Liver (tissue), 8 donors: ENCODE measurements at regions not wholly inside any gene's neighbourhood (a gene's known extent, or its start where the extent isn't known, plus 50 kb on each side); places are given as distances from the start of the nearest gene placed in this dataset.

Experiments used
- DNase-seq: peaks from one replicate; pipeline ENCODE4 v3.0.0-alpha.2; 2017; ENCODE audit warnings: low spot score
- H3K27ac ChIP-seq, 2 donors: one replicate each; pipeline ENCODE4 v1.7.0; 2013; ENCODE audit warnings: inconsistent platforms in 2 of 2, low read length in 2 of 2, control low read depth in 1 of 2, low read depth in 1 of 2, mild to moderate bottlenecking in 1 of 2
- H3K27me3 ChIP-seq, 4 donors: one replicate each; pipeline versions ENCODE4 v1.6.1 to v1.7.0; 2013; ENCODE audit warnings: low read length in 3 of 4, inconsistent platforms in 1 of 4, mild to moderate bottlenecking in 1 of 4, moderate library complexity in 1 of 4; ENCODE audit not compliant: control insufficient read depth in 4 of 4, insufficient read depth in 4 of 4
- H3K36me3 ChIP-seq, 4 donors: one replicate each; pipeline versions ENCODE4 v1.6.1 to v1.7.0; 2013; ENCODE audit warnings: low read length in 3 of 4, mild to moderate bottlenecking in 3 of 4, low read depth in 1 of 4, moderate library complexity in 1 of 4; ENCODE audit not compliant: control insufficient read depth in 4 of 4, insufficient read depth in 3 of 4
- H3K4me1 ChIP-seq, 4 donors: one replicate each; pipeline versions ENCODE4 v1.6.1 to v1.7.0; 2013; ENCODE audit warnings: low read length in 3 of 4, mild to moderate bottlenecking in 3 of 4, moderate library complexity in 1 of 4; ENCODE audit not compliant: control insufficient read depth in 4 of 4, insufficient read depth in 4 of 4
- H3K4me3 ChIP-seq, 3 donors: one replicate each; pipeline versions ENCODE4 v1.6.1 to v1.7.0; 2013; ENCODE audit warnings: low read length in 3 of 3, control low read depth in 1 of 3, low read depth in 1 of 3, mild to moderate bottlenecking in 1 of 3
- H3K9ac ChIP-seq, 2 donors: one replicate each; pipeline ENCODE4 v1.7.0; 2013; ENCODE audit warnings: low read length in 2 of 2, mild to moderate bottlenecking in 2 of 2, moderate library complexity in 2 of 2, control low read depth in 1 of 2, low read depth in 1 of 2
- H3K9me3 ChIP-seq, 4 donors: one replicate each; pipeline versions ENCODE4 v1.6.1 to v1.7.0; 2013; ENCODE audit warnings: low read length in 3 of 4; ENCODE audit not compliant: control insufficient read depth in 4 of 4
- EGR1 ChIP-seq, 2 donors: IDR thresholded peaks; 2 replicates each; pipeline ENCODE4 v1.6.1; 2016 to 2018; ENCODE audit warnings: antibody characterized with exemption in 2 of 2, low read depth in 2 of 2
- FOXA1 ChIP-seq: IDR thresholded peaks from 2 replicates; pipeline ENCODE4 v1.6.1; 2016; ENCODE audit warnings: antibody characterized with exemption
- FOXA2 ChIP-seq: IDR thresholded peaks from 2 replicates; pipeline ENCODE4 v1.6.1; 2016; ENCODE audit warnings: antibody characterized with exemption
- GABPA ChIP-seq, 2 donors: IDR thresholded peaks in 1 of 2; conservative IDR thresholded peaks in 1 of 2; 2 replicates each; pipeline ENCODE4 v1.6.1; 2016; ENCODE audit warnings: antibody characterized with exemption in 2 of 2, mild to moderate bottlenecking in 1 of 2, moderate library complexity in 1 of 2
- HNF4A ChIP-seq, 2 donors: conservative IDR thresholded peaks; 2 replicates each; pipeline ENCODE4 v1.6.1; 2016; ENCODE audit warnings: antibody characterized with exemption in 2 of 2, mild to moderate bottlenecking in 2 of 2
- HNF4G ChIP-seq: IDR thresholded peaks from 2 replicates; pipeline ENCODE4 v1.6.1; 2016; ENCODE audit warnings: antibody characterized with exemption
- JUND ChIP-seq, 2 donors: IDR thresholded peaks; 2 replicates each; pipeline ENCODE4 v1.6.1; 2016; ENCODE audit warnings: antibody characterized with exemption in 2 of 2
- MAX ChIP-seq: IDR thresholded peaks from 2 replicates; pipeline ENCODE4 v1.6.1; 2016; ENCODE audit warnings: antibody characterized with exemption
- NR2F2 ChIP-seq: IDR thresholded peaks from 2 replicates; pipeline ENCODE4 v1.6.1; 2016; ENCODE audit warnings: antibody characterized with exemption
- RAD21 ChIP-seq, 2 donors: IDR thresholded peaks; 2 replicates each; pipeline ENCODE4 v1.6.1; 2016; ENCODE audit warnings: antibody characterized with exemption in 2 of 2, mild to moderate bottlenecking in 2 of 2
- REST ChIP-seq: IDR thresholded peaks from 2 replicates; pipeline ENCODE4 v1.6.1; 2016; ENCODE audit warnings: antibody characterized with exemption, mild to moderate bottlenecking
- RXRA ChIP-seq, 2 donors: IDR thresholded peaks; 2 replicates each; pipeline ENCODE4 v1.6.1; 2017 to 2018; ENCODE audit warnings: antibody characterized with exemption in 2 of 2, mild to moderate bottlenecking in 1 of 2
- SP1 ChIP-seq: IDR thresholded peaks from 2 replicates; pipeline ENCODE4 v1.6.1; 2018; ENCODE audit warnings: antibody characterized with exemption, mild to moderate bottlenecking
- TAF1 ChIP-seq: conservative IDR thresholded peaks from 2 replicates; pipeline ENCODE4 v1.6.1; 2016; ENCODE audit warnings: antibody characterized with exemption, mild to moderate bottlenecking
- YY1 ChIP-seq: IDR thresholded peaks from 2 replicates; pipeline ENCODE4 v1.6.1; 2016; ENCODE audit warnings: antibody characterized with exemption, mild to moderate bottlenecking
- WGBS: extraction: QIAGEN DNeasy Blood & Tissue Kit; methylation state at CpG from one replicate; pipeline ENCODE4 v1.1.7; 2013; 5-methylcytosine and 5-hydroxymethylcytosine counted together
- TF ChIP-seq, protein P1 (sequence below): IDR thresholded peaks from 2 replicates; pipeline ENCODE4 v1.6.1; 2016; ENCODE audit warnings: antibody characterized with exemption
- TF ChIP-seq, protein P2 (sequence below): IDR thresholded peaks from 2 replicates; pipeline ENCODE4 v1.6.1; 2016; ENCODE audit warnings: antibody characterized with exemption
- TF ChIP-seq, protein P3 (sequence below): fragments of 150-350 bp; IDR thresholded peaks from 2 replicates; pipeline ENCODE4 v1.5.1; 2017; ENCODE audit warnings: improper control_type of control experiment, low read depth, low read length; ENCODE audit not compliant: missing input control
- donor health status: healthy.
- donor health status: healthy.
- donor health status: healthy.
- donor health status: healthy.
- donor health status: healthy.

- no peaks in the 10 kb centered on the region for H3K36me3 ChIP-seq
- no peaks in the 10 kb centered on the region for H3K9me3 ChIP-seq
- no peak for DNase-seq
- H3K27me3 ChIP-seq, result no peaks in the 10 kb centered on the region
- no peak overlapping the region for H3K27ac ChIP-seq
- H3K9ac ChIP-seq, result no peak overlapping the region
- TF ChIP-seq HNF4G, result no peak
- TF ChIP-seq FOXA2, result no peak
- TF ChIP-seq, protein P1, sequence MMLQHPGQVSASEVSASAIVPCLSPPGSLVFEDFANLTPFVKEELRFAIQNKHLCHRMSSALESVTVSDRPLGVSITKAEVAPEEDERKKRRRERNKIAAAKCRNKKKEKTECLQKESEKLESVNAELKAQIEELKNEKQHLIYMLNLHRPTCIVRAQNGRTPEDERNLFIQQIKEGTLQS, result no peak
- no peak for TF ChIP-seq SP1
- TF ChIP-seq NR2F2, result no peak
- no peak for TF ChIP-seq TAF1
- TF ChIP-seq, protein P2, sequence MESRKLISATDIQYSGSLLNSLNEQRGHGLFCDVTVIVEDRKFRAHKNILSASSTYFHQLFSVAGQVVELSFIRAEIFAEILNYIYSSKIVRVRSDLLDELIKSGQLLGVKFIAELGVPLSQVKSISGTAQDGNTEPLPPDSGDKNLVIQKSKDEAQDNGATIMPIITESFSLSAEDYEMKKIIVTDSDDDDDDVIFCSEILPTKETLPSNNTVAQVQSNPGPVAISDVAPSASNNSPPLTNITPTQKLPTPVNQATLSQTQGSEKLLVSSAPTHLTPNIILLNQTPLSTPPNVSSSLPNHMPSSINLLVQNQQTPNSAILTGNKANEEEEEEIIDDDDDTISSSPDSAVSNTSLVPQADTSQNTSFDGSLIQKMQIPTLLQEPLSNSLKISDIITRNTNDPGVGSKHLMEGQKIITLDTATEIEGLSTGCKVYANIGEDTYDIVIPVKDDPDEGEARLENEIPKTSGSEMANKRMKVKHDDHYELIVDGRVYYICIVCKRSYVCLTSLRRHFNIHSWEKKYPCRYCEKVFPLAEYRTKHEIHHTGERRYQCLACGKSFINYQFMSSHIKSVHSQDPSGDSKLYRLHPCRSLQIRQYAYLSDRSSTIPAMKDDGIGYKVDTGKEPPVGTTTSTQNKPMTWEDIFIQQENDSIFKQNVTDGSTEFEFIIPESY, result no peak
- no peak for TF ChIP-seq RXRA (IDR thresholded peaks at IDR 0.05)
- TF ChIP-seq, protein P3, sequence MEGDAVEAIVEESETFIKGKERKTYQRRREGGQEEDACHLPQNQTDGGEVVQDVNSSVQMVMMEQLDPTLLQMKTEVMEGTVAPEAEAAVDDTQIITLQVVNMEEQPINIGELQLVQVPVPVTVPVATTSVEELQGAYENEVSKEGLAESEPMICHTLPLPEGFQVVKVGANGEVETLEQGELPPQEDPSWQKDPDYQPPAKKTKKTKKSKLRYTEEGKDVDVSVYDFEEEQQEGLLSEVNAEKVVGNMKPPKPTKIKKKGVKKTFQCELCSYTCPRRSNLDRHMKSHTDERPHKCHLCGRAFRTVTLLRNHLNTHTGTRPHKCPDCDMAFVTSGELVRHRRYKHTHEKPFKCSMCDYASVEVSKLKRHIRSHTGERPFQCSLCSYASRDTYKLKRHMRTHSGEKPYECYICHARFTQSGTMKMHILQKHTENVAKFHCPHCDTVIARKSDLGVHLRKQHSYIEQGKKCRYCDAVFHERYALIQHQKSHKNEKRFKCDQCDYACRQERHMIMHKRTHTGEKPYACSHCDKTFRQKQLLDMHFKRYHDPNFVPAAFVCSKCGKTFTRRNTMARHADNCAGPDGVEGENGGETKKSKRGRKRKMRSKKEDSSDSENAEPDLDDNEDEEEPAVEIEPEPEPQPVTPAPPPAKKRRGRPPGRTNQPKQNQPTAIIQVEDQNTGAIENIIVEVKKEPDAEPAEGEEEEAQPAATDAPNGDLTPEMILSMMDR, result no peak
- TF ChIP-seq JUND (IDR thresholded peaks at IDR 0.05), result no peak
- no peak for TF ChIP-seq HNF4A (conservative IDR thresholded peaks at IDR 0.05)
- TF ChIP-seq FOXA1, result no peak
- no peak for TF ChIP-seq REST
- no peak for TF ChIP-seq RAD21 (IDR thresholded peaks at IDR 0.05)
- TF ChIP-seq YY1, result no peak
- H3K4me1 ChIP-seq, result peaks cover 0 to 8% (median 2%) of the 10 kb centered on the region in 4 donors
- 58% methylated on average over 10 of the region's 10 CpGs for WGBS
- H3K4me3 ChIP-seq, result no peak overlapping the region
Measured at GRCh38 chr18:26706911-26707351, 158.6 kb downstream of the AQP4 start.

GRCh38 chr18:26705757-26706156 is 157.4 kb upstream of the KCTD1 start:
- peaks cover 0 to 8% (median 2%) of the 10 kb centered on the region in 4 donors for H3K4me1 ChIP-seq
- no peak overlapping the region for H3K9ac ChIP-seq
- H3K27ac ChIP-seq, result no peak overlapping the region
- no peaks in the 10 kb centered on the region for H3K36me3 ChIP-seq
- no peaks in the 10 kb centered on the region for H3K27me3 ChIP-seq
- TF ChIP-seq NR2F2 (no peak), RAD21 (IDR thresholded peaks at IDR 0.05) (no peak), HNF4A (conservative IDR thresholded peaks at IDR 0.05) (no peak), EGR1 (IDR thresholded peaks at IDR 0.05; ENCODE audit: low read depth in 2 of 2) (no peak), HNF4G (no peak), MAX (no peak), YY1 (no peak), REST (no peak), RXRA (IDR thresholded peaks at IDR 0.05) (no peak), GABPA (IDR thresholded peaks at IDR 0.05 in 1 of 2, conservative IDR thresholded peaks at IDR 0.05 in 1 of 2) (no peak), JUND (IDR thresholded peaks at IDR 0.05) (no peak)
- TF ChIP-seq, protein P3, result no peak
- TF ChIP-seq, protein P1, result no peak
- no peak overlapping the region for H3K4me3 ChIP-seq
- H3K9me3 ChIP-seq, result no peaks in the 10 kb centered on the region
- DNase-seq, result no peak
